Duodenal mucosa (tissue), 2 donors: ENCODE measurements at regions not wholly inside any gene's neighbourhood (a gene's known extent, or its start where the extent isn't known, plus 50 kb on each side); places are given as distances from the start of the nearest gene placed in this dataset.

Experiments
- H3K27ac ChIP-seq: one replicate; pipeline ENCODE4 v1.7.0; 2013; ENCODE audit warnings: low read depth, low read length
- H3K27me3 ChIP-seq, 2 donors: one replicate each; pipeline ENCODE4 v1.7.0; 2013; ENCODE audit warnings: low read length in 2 of 2, control low read depth in 1 of 2; ENCODE audit not compliant: insufficient read depth in 2 of 2, control insufficient read depth in 1 of 2
- H3K36me3 ChIP-seq, 2 donors: one replicate each; pipeline ENCODE4 v1.7.0; 2013; ENCODE audit warnings: low read length in 2 of 2, control low read depth in 1 of 2; ENCODE audit not compliant: insufficient read depth in 2 of 2, control insufficient read depth in 1 of 2
- H3K4me1 ChIP-seq, 2 donors: one replicate each; pipeline ENCODE4 v1.7.0; 2013; ENCODE audit warnings: low read length in 2 of 2, control low read depth in 1 of 2; ENCODE audit not compliant: insufficient read depth in 2 of 2, control insufficient read depth in 1 of 2
- H3K4me3 ChIP-seq, 2 donors: one replicate each; pipeline ENCODE4 v1.7.0; 2013; ENCODE audit warnings: low read length in 2 of 2, low read depth in 1 of 2
- H3K9ac ChIP-seq, 2 donors: one replicate each; pipeline ENCODE4 v1.7.0; 2013; ENCODE audit warnings: low read length in 2 of 2, low read depth in 1 of 2
- H3K9me3 ChIP-seq, 2 donors: one replicate each; pipeline ENCODE4 v1.7.0; 2013; ENCODE audit warnings: low read length in 2 of 2, control low read depth in 1 of 2; ENCODE audit not compliant: control insufficient read depth in 1 of 2

DNA sequence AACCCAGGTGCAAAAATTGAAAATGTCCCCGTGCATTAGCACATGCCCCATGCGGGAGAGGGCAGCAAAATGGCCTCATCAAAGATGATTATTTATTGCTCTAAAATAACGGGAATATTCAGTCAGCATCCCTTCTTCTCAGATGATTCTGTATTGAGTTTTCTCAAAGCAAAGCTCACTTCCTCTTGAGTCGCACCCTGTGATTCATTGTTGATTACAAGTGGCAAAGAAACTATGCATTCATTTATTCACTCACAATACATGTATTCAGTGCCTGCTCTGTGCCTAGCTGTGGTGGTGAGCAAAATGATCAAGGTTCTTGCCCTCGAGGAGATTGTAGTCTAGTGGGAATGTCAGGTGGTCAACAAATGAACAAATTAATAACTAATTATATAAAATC is 226.0 kb upstream of the KAZN start:
- H3K27ac ChIP-seq: no peak overlapping the region
- no peaks in the 10 kb centered on the region for H3K9me3 ChIP-seq
- H3K4me3 ChIP-seq: no peak overlapping the region
- H3K36me3 ChIP-seq: no peaks in the 10 kb centered on the region
- H3K4me1 ChIP-seq: no peaks in the 10 kb centered on the region
- no peak overlapping the region for H3K9ac ChIP-seq
- H3K27me3 ChIP-seq: no peaks in the 10 kb centered on the region

DNA sequence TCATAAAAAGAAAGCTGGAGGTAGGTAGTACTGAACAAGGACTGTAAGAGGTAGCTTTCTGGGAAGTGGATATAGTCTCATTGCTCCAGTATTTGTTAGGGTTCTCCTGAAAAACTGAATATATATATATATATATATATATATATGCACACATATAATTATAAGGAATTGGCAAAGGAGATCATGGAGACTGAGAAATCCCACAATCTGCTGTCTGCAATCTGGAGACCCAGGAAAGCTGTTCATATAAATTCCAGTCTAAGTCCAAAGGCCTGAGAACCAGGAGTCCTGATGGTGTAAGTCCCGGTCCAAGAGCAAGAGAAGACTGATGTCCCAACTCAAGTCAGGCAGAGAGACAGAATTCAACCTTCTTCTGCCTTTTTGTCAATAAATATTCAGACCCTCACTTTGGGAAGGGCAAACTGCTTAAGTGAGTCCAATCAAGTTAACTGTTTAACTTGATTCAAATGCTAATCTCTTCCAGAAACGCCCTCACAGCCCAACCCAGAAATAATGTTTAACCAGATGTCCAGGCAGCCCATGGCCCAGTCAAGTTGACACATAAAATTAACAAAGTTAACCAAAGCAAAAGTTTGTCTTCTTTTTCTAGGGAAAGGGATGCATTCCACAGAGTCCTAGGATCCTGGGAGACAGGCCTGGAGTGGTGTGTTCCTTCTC is 225.3 kb upstream of the KAZN start:
- H3K4me3 ChIP-seq: no peak overlapping the region
- no peaks in the 10 kb centered on the region for H3K27me3 ChIP-seq
- no peak overlapping the region for H3K9ac ChIP-seq
- no peaks in the 10 kb centered on the region for H3K36me3 ChIP-seq
- H3K4me1 ChIP-seq: no peaks in the 10 kb centered on the region
- H3K27ac ChIP-seq: no peak overlapping the region
- H3K9me3 ChIP-seq: no peaks in the 10 kb centered on the region

DNA sequence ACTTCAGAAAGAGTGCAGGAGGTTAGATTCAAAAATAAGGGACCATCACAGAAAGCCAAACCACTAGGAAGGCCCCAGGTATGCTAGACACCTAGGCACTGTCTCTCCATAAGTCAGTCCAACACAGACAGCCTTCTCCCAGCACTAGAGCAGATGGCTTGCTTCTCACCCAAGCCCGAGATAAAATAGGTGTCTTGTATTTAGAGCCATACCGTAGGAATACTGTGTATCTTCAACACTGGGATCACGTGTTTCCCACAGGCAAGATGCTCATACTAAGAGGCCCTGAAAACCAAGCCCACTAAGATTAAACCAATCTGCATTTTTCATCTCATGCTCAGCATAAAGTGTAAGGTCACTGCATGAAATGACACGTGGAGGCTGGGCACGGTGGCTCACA is 223.3 kb upstream of the KAZN start:
- H3K9me3 ChIP-seq: peaks cover 0 to 8% of the 10 kb centered on the region in 2 donors
- H3K36me3 ChIP-seq: no peaks in the 10 kb centered on the region
- no peak overlapping the region for H3K9ac ChIP-seq
- H3K27ac ChIP-seq: no peak overlapping the region
- no peak overlapping the region for H3K4me3 ChIP-seq
- no peaks in the 10 kb centered on the region for H3K4me1 ChIP-seq
- H3K27me3 ChIP-seq: no peaks in the 10 kb centered on the region

DNA sequence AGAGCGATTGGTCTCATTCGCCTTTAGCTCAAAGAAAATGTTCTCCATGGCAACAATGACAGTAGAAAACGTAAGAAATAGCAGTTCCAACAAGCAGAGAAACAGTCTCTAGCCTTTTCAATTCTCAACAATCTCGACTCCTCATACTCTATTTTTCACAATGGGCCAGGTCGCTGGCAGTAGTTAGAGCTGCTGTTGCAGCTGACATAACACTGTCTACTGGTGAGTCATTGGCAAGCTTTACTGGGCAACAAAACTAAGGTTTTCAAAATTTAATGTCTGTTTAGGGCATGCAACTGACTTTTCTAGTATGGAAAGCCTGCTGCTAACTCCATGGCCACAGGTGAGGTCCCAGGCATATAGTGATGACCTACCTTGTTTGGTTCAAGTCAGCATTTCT is 221.1 kb upstream of the KAZN start:
- H3K27ac ChIP-seq: no peak overlapping the region

DNA sequence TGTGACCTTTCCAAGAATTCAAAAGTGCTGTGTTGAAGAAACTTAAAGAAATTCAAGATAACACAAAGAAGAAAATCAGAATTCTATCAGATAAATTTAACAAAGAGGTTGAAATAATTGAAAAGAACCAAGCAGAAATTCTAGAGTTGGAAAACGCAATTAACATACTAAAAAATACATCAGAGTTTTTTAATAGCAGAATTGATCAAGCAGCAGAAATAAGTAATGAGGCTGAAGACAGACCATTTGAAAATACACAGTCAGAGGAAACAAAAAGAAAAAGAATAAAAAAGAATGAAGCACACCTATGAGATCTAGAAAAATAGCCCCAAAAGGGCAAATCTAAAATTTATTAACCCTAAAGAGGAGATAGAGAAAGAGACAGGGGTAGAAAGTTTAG is 218.1 kb upstream of the KAZN start:
- Histone ChIP-seq H3K9me3 (peaks cover 3 to 11% of the 10 kb centered on the region in 2 donors), H3K4me3 (no peak overlapping the region), H3K27ac (no peak overlapping the region), H3K27me3 (no peaks in the 10 kb centered on the region), H3K36me3 (no peaks in the 10 kb centered on the region), H3K9ac (no peak overlapping the region), H3K4me1 (no peaks in the 10 kb centered on the region)

More for the DNA sequence above, 221.1 kb upstream of the KAZN start:
- Histone ChIP-seq H3K4me3 (no peak overlapping the region), H3K9ac (no peak overlapping the region), H3K4me1 (no peaks in the 10 kb centered on the region), H3K9me3 (peaks cover 3 to 11% of the 10 kb centered on the region in 2 donors), H3K27me3 (no peaks in the 10 kb centered on the region), H3K36me3 (no peaks in the 10 kb centered on the region)

DNA sequence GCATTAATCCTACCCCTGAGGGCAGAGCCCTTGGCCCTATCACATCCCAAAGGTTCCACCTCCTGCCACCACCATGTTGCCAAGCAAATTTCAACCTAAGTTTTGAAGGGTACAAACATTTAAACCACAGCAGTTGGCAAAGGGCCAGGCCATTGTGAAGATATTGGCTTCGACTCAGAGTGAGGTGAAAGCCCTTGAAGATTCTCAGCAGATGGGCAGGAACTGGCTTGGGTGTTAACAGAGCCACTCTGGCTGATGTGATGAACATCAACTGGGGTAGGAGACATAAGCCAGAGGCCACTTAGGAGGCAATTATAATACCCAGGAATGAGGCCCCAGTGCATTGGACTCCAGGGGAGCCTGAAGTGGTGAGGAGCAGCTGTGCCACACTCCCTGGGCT is 207.7 kb upstream of the KAZN start:
- Histone ChIP-seq H3K27ac (no peak overlapping the region), H3K27me3 (no peaks in the 10 kb centered on the region), H3K4me3 (no peak overlapping the region), H3K4me1 (no peaks in the 10 kb centered on the region), H3K9ac (no peak overlapping the region), H3K36me3 (no peaks in the 10 kb centered on the region), H3K9me3 (no peaks in the 10 kb centered on the region)

DNA sequence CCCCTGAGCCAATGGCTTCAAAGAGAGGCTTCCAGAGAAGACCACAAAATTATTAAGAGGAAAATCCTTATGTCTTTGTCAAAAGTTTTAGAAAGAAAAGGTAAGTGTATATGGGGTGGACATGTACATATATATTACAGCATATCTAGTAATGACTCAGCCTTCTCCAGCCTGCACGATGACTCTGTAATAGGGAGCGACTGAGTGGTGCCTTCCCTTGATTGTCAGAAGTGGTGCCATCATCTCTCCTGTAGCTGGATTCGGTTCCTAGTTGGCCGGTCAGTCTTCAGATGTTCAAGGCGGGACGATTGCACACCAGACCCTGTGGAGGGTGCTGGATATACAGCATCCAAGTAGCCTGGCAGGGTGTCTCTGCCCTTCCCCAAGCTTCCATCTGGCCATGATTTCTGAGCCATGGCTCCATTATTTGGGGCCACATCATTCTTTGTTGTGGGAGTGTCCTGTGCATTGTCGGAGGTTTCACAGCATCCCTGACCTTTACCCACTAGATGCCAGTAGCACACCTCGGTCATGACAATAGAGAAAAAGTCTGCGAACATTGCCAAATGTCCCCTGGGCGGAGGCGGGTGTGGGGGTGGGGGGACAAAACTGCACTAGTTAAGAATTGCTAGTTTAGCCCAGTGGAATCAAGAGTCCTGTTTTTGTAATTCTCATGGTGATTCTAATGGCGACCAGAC is 206.2 kb upstream of the KAZN start:
- Histone ChIP-seq H3K4me1 (no peaks in the 10 kb centered on the region), H3K27me3 (no peaks in the 10 kb centered on the region), H3K36me3 (no peaks in the 10 kb centered on the region)

DNA sequence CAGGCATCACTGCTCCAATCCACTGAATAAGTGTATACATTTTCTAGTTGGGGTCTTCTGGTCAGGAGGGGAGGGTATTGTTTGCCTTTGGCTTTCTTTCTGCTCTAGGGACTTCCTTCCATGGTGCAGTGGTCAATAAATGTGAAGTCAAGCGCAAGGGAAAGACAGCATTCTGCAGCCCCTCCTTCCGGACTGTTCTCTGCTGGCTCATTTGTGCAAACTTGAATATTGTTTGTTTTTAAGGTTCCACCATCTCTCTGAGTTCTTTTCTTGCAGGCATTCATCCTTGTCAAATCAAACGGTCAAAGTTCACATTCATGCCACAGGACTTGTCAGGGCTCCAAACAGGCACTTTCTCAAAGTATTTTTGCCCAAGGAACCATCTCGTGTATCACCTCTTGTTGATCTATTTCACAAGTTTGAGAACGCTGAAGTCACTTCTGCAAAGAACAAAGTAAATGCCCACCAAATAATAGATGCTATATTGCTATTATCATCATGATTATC is 205.6 kb upstream of the KAZN start:
- Histone ChIP-seq H3K4me3 (no peak overlapping the region), H3K4me1 (no peaks in the 10 kb centered on the region), H3K9ac (no peak overlapping the region), H3K36me3 (no peaks in the 10 kb centered on the region), H3K27ac (no peak overlapping the region), H3K9me3 (no peaks in the 10 kb centered on the region), H3K27me3 (no peaks in the 10 kb centered on the region)

More for the DNA sequence above, 206.2 kb upstream of the KAZN start:
- Histone ChIP-seq H3K9me3 (no peaks in the 10 kb centered on the region), H3K4me3 (no peak overlapping the region), H3K27ac (no peak overlapping the region), H3K9ac (no peak overlapping the region)

DNA sequence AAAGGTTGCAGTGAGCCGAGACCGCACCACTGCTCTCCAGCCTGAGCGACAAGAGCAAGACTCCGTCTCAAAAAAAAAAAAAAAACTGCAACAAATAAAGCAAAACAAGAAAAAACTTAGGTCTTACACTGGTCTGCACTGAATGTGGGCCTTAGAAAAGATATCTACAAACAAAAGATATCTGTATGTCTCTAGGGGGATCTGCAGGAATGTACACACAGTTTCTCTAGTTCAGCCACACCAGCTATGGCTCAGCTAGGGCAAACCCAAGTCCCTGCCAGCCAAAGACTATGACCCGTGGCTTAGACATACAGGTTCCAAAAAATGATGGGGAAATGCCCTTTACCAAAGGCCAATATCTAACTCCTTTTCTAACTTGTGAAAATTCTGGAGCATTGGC is 202.4 kb upstream of the KAZN start:
- Histone ChIP-seq H3K27ac (no peak overlapping the region), H3K36me3 (no peaks in the 10 kb centered on the region), H3K9me3 (no peaks in the 10 kb centered on the region), H3K9ac (no peak overlapping the region), H3K4me1 (no peaks in the 10 kb centered on the region), H3K4me3 (no peak overlapping the region), H3K27me3 (no peaks in the 10 kb centered on the region)

DNA sequence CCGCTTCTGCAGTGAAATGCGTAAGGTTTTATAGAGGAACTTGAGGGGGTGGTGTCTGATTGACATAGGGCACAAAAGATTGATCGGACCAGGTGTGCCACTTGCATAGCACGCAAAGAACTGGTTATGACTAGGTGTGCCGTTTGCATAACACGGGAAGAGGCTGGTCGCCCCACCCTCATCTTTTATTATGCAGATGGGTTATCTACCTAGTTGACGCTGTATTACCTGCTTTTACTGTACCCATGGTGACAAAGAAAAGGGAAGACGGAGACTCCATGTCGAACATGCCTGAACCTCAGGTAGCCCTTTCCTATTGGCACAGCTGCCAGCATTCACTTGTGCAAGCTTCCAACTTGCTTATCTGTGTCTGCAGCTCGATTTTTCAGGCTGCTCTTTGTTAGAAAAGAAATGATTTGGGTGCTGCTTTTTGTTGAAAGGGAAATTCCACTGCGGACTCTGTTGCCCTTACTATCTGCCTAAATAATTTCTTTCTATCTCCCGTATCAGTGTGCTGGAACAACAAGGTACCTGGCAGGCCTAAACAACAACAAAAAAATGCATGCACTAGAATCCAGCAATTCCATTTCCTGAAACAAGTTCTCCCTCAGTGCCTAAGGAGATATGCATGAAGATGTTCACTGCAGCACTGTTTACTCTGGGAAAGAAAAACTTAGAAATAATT is 194.4 kb upstream of the KAZN start:
- Histone ChIP-seq H3K4me1 (no peaks in the 10 kb centered on the region), H3K4me3 (no peak overlapping the region), H3K36me3 (no peaks in the 10 kb centered on the region), H3K27ac (no peak overlapping the region), H3K9me3 (no peaks in the 10 kb centered on the region), H3K27me3 (no peaks in the 10 kb centered on the region), H3K9ac (no peak overlapping the region)
